ENCODE measurements at regions not wholly inside any gene's neighbourhood (a gene's known extent, or its start where the extent isn't known, plus 50 kb on each side); places are given as distances from the start of the nearest gene placed in this dataset.

DNA sequence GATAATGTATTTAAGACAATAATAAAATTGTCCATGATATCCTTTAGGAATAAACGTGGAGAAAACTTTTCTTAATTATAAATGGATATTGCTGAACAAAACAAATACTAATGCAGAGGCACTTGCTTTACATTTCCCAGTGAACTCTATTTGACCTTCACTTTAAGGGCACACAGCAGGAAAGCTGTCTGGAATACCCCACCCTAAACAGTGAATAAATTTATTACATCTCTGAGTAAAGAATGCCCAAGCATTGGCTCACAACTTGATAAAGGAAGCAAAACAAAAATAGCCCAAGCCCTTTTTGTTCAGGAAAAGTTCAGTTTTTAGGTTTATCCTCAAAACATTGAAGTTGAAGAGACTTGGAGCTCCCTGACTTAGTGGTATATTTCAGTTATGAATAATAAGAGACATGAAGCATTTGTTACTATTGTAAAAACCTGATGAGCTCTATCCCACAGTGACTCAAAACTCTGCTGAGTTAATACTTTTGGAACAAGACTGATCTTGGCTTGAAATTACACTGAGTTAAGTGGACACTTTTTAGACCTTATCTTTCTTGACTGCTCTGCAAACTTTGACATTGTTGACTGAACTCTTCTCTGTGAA, 353.9 kb downstream of the BCKDHB start:
- H3K27me3 ChIP-seq (ENCODE audit: control insufficient read depth, insufficient read depth, low read length), result no peaks in the 10 kb centered on the region
- TF ChIP-seq, protein P1, sequence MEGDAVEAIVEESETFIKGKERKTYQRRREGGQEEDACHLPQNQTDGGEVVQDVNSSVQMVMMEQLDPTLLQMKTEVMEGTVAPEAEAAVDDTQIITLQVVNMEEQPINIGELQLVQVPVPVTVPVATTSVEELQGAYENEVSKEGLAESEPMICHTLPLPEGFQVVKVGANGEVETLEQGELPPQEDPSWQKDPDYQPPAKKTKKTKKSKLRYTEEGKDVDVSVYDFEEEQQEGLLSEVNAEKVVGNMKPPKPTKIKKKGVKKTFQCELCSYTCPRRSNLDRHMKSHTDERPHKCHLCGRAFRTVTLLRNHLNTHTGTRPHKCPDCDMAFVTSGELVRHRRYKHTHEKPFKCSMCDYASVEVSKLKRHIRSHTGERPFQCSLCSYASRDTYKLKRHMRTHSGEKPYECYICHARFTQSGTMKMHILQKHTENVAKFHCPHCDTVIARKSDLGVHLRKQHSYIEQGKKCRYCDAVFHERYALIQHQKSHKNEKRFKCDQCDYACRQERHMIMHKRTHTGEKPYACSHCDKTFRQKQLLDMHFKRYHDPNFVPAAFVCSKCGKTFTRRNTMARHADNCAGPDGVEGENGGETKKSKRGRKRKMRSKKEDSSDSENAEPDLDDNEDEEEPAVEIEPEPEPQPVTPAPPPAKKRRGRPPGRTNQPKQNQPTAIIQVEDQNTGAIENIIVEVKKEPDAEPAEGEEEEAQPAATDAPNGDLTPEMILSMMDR (IDR thresholded peaks at IDR 0.05; ENCODE audit: insufficient read depth, low read depth, low read length), result no peak
- POLR2A ChIA-PET, result no interaction called here
- CTCF ChIA-PET, result interaction anchor here (0.5 to 1.1 kb wide), 2 partner anchors 8 to 51 kb away, joined by 3 to 5 read pairs; no protein-coding TSS in a partner anchor
- no peak overlapping the region for H3K4me3 ChIP-seq (ENCODE audit: low read depth, low read length)
- no peak for DNase-seq (ENCODE audit: low read depth)
- H3K36me3 ChIP-seq (ENCODE audit: control insufficient read depth, insufficient read depth, low read length), result no peaks in the 10 kb centered on the region

DNA sequence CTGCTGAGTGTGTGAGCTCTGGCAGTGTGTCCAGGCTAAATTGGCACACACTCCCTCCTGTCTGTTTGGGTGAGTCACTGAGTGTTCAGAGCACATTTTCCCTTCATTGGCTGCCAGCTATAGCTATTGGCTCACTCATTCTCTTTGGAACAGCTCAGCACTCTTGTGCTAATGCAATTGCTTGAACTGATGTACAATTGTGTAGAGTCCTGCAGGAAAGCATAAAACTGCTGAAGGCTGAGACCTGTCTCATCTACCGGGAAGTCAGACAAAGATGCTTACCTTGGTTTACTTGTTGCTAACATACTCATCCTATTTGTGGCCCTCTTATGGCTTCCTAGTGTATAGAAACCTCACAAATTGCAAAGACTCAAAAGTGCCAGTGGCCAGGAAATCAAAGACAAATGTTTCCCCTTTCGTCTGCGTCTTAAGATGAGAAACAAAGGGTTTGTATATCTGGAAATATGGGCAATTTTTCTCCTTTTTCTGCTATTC, 351.0 kb downstream of the BCKDHB start:
- H3K36me3 ChIP-seq (ENCODE audit: control insufficient read depth, insufficient read depth, low read length), result no peaks in the 10 kb centered on the region
- H3K27me3 ChIP-seq (ENCODE audit: control insufficient read depth, insufficient read depth, low read length), result no peaks in the 10 kb centered on the region
- DNase-seq (ENCODE audit: low read depth), result peak; percentile 77
- ChIA-PET POLR2A (interaction anchor here (0.8 kb wide), 1 partner anchor 20 kb away, joined by 3 read pairs; no protein-coding TSS in a partner anchor), CTCF (interaction anchor here (0.5 to 1.7 kb wide), 4 partner anchors 8 to 61 kb away, joined by 3 to 4 read pairs (median 4); no protein-coding TSS in a partner anchor)
- TF ChIP-seq, protein P1 (IDR thresholded peaks at IDR 0.05; ENCODE audit: insufficient read depth, low read depth, low read length), result no peak
- no peak overlapping the region for H3K4me3 ChIP-seq (ENCODE audit: low read depth, low read length)

DNA sequence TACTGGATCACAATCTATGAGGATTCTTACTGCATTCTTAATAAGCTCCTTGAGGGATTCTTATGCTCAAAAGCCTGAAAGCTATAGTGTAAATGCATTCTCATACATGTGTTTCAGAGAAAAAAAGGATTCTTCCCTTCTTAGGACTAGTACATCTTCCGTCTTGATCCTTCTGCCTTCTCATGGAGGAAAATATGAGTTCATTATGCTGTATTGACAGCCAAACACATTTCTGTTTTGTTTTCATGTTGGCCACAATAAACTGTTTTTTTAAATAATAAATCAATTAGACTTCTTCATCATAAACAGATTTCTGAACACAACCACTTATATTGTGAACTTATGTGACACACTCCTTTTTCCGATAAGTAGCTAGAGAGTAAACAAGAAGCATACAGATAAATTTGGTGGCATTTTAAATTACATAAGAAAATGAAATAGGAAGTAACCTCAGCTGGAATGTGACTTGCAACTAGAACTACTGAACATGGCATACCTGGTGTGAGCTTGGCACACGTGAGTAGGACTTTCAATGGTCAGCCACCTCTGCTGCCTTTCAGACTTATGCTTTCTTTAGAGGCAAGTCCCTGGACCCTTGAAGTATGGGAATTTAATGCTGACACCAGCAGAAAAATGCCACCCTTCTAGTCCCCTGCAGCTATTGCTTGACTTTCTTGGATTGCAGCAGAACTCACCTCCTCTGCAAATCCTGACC, 350.4 kb downstream of the BCKDHB start:
- ChIA-PET CTCF (interaction anchor here (0.8 to 1.7 kb wide), 3 partner anchors 13 to 62 kb away, joined by 3 to 4 read pairs (median 4); no protein-coding TSS in a partner anchor), POLR2A (interaction anchor here (0.8 kb wide), 1 partner anchor 21 kb away, joined by 3 read pairs; no protein-coding TSS in a partner anchor)
- H3K27me3 ChIP-seq (ENCODE audit: control insufficient read depth, insufficient read depth, low read length), result no peaks in the 10 kb centered on the region
- H3K36me3 ChIP-seq (ENCODE audit: control insufficient read depth, insufficient read depth, low read length), result no peaks in the 10 kb centered on the region
- TF ChIP-seq, protein P1 (IDR thresholded peaks at IDR 0.05; ENCODE audit: insufficient read depth, low read depth, low read length), result no peak
- no peak for DNase-seq (ENCODE audit: low read depth)
- H3K4me3 ChIP-seq (ENCODE audit: low read depth, low read length), result no peak overlapping the region

DNA sequence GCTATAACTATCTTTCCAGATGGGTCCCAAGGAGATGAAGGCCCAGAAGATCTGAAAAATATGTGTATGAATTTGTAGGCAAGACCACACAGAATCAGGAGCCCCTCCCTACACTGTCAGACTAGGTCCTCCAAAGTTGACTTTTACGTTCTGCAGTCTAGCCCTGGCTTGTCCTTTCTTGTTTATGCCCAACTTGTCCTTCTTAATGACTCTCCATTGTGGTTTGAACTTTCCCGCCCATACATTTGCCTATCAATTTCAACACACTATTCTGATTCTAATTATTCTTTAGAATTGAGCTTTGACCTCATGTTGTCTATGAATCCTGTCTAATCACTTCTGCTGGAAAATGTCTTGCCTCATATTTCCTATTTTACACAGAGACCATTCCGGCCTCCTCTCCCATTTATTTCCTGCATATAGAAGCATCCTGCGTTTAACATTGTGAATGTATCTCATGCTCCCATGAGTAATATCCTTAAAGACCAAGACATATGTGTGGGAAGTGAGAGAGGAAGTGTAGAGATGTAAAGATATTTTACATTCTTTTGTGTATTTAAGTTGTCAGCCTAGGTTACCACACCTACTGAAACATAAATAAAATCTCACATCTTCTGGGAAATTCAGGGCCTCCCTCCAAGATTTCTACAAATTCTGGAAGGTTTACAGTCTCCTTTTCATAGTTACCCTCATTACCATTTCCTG, 348.3 kb downstream of the BCKDHB start:
- ChIA-PET POLR2A (interaction anchor here (0.6 kb wide), 1 partner anchor 178 kb away, joined by 3 read pairs; no protein-coding TSS in a partner anchor), CTCF (interaction anchor here (1.1 kb wide), 1 partner anchor 29 kb away, joined by 4 read pairs; no protein-coding TSS in a partner anchor)

More for the DNA sequence above, 348.3 kb downstream of the BCKDHB start:
- Histone ChIP-seq H3K4me3 (ENCODE audit: low read depth, low read length) (no peak overlapping the region), H3K27me3 (ENCODE audit: control insufficient read depth, insufficient read depth, low read length) (no peaks in the 10 kb centered on the region), H3K36me3 (ENCODE audit: control insufficient read depth, insufficient read depth, low read length) (no peaks in the 10 kb centered on the region)
- no peak for DNase-seq (ENCODE audit: low read depth)
- TF ChIP-seq, protein P1 (IDR thresholded peaks at IDR 0.05; ENCODE audit: insufficient read depth, low read depth, low read length), result no peak
